ENCODE measurements at regions not wholly inside any gene's neighbourhood (a gene's known extent, or its start where the extent isn't known, plus 50 kb on each side); places are given as distances from the start of the nearest gene placed in this dataset.

GRCh38 chr5:144086295-144086694 lies 84.2 kb downstream of the YIPF5 start:
- WGBS, result 50% methylated on average over 3 of the region's 3 CpGs
- H3K27ac ChIP-seq, result no peak overlapping the region
- H3K27me3 ChIP-seq (replicated peaks; ENCODE audit: insufficient read depth), result no peaks in the 10 kb centered on the region
- H3K9me3 ChIP-seq, result no peaks in the 10 kb centered on the region
- no peak for TF ChIP-seq CTCF (IDR thresholded peaks at IDR 0.05)
- no peak for TF ChIP-seq POLR2A (IDR thresholded peaks at IDR 0.05)
- H3K4me1 ChIP-seq (replicated peaks), result no peaks in the 10 kb centered on the region
- no peak for DNase-seq (ENCODE audit: low spot score)
- intact Hi-C loops (cut with DNase I), result no loop called here
- H3K4me3 ChIP-seq, result no peak overlapping the region
- no peaks in the 10 kb centered on the region for H3K36me3 ChIP-seq

GRCh38 chr5:144087576-144087975 lies 82.9 kb downstream of the YIPF5 start:
- Histone ChIP-seq H3K4me1 (replicated peaks) (no peaks in the 10 kb centered on the region), H3K9me3 (no peaks in the 10 kb centered on the region), H3K27ac (no peak overlapping the region), H3K36me3 (no peaks in the 10 kb centered on the region), H3K27me3 (replicated peaks; ENCODE audit: insufficient read depth) (no peaks in the 10 kb centered on the region), H3K4me3 (no peak overlapping the region)
- intact Hi-C loops (cut with DNase I), result no loop called here
- 93% methylated on average over 1 of the region's 1 CpG for WGBS
- DNase-seq (ENCODE audit: low spot score), result no peak
- TF ChIP-seq POLR2AphosphoS5 (IDR thresholded peaks at IDR 0.05) (no peak), CTCF (IDR thresholded peaks at IDR 0.05) (no peak), POLR2A (IDR thresholded peaks at IDR 0.05) (no peak)

GRCh38 chr5:144088206-144089064 lies 82.0 kb downstream of the YIPF5 start:
- H3K9me3 ChIP-seq, result no peaks in the 10 kb centered on the region
- WGBS, result 74% methylated on average over 3 of the region's 3 CpGs
- TF ChIP-seq POLR2AphosphoS5 (IDR thresholded peaks at IDR 0.05), result no peak
- TF ChIP-seq POLR2A (IDR thresholded peaks at IDR 0.05), result no peak
- no peak for TF ChIP-seq CTCF (IDR thresholded peaks at IDR 0.05)

GRCh38 chr5:144089401-144090021 lies 80.9 kb downstream of the YIPF5 start:
- no peak for DNase-seq (ENCODE audit: low spot score)
- no peaks in the 10 kb centered on the region for H3K4me1 ChIP-seq (replicated peaks)
- no peak overlapping the region for H3K27ac ChIP-seq
- H3K4me3 ChIP-seq, result no peak overlapping the region
- no peaks in the 10 kb centered on the region for H3K36me3 ChIP-seq
- TF ChIP-seq POLR2AphosphoS5 (IDR thresholded peaks at IDR 0.05), result no peak
- TF ChIP-seq POLR2A (IDR thresholded peaks at IDR 0.05), result no peak
- no peak for TF ChIP-seq CTCF (IDR thresholded peaks at IDR 0.05)
- intact Hi-C loops (cut with DNase I), result no loop called here
- H3K9me3 ChIP-seq, result no peaks in the 10 kb centered on the region
- H3K27me3 ChIP-seq (replicated peaks; ENCODE audit: insufficient read depth), result no peaks in the 10 kb centered on the region
- WGBS, result 16% methylated on average over 2 of the region's 2 CpGs

More at GRCh38 chr5:144088206-144089064, 82.0 kb downstream of the YIPF5 start:
- no peaks in the 10 kb centered on the region for H3K4me1 ChIP-seq (replicated peaks)
- no peaks in the 10 kb centered on the region for H3K27me3 ChIP-seq (replicated peaks; ENCODE audit: insufficient read depth)
- H3K4me3 ChIP-seq, result no peak overlapping the region
- no peak for DNase-seq (ENCODE audit: low spot score)
- intact Hi-C loops (cut with DNase I), result no loop called here
- H3K27ac ChIP-seq, result no peak overlapping the region
- no peaks in the 10 kb centered on the region for H3K36me3 ChIP-seq

- Histone ChIP-seq H3K36me3 (no peaks in the 10 kb centered on the region), H3K4me1 (replicated peaks) (no peaks in the 10 kb centered on the region), H3K27me3 (replicated peaks; ENCODE audit: insufficient read depth) (no peaks in the 10 kb centered on the region), H3K4me3 (no peak overlapping the region), H3K27ac (no peak overlapping the region), H3K9me3 (no peaks in the 10 kb centered on the region)
- intact Hi-C loops (cut with DNase I), result no loop called here
- WGBS, result 90% methylated on average over 3 of the region's 3 CpGs
- DNase-seq (ENCODE audit: low spot score), result no peak
- TF ChIP-seq POLR2A (IDR thresholded peaks at IDR 0.05), result no peak
- TF ChIP-seq CTCF (IDR thresholded peaks at IDR 0.05), result no peak
- TF ChIP-seq POLR2AphosphoS5 (IDR thresholded peaks at IDR 0.05), result no peak
Observed at GRCh38 chr5:144092508-144092907, 78.0 kb downstream of the YIPF5 start.

All from prostate gland (tissue), 2 donors.